Left colon (tissue), 2 donors: ENCODE measurements at regions not wholly inside any gene's neighbourhood (a gene's known extent, or its start where the extent isn't known, plus 50 kb on each side); places are given as distances from the start of the nearest gene placed in this dataset.
"Not testable (repeated sequence)": the region's sequence is repeated elsewhere in the genome, so short reads cannot be mapped to it uniquely, and the experiment has no call there.

Source experiments
- ATAC-seq: fragments of 200-7000 bp; cut with Tn5 transposase; one replicate; pipeline ENCODE4 v1.9.1; 2020; ENCODE audit warnings: mild to moderate bottlenecking, moderate library complexity
- DNase-seq, 2 donors: peaks; one replicate each; pipeline ENCODE4 v3.0.0-alpha.2; 2020
- intact Hi-C, 2 donors: fragments of 100-400 bp; cut with DNase I in 1 of 2; cut with micrococcal nuclease in 1 of 2; formaldehyde crosslinking; loops; one replicate each; pipeline versions ENCODE4 v1.11.2 to v1.14.0; 2022; cut with DNase I, micrococcal nuclease
- donor health status: DM: no; HTN: no; CAD: no.
- donor health status: DM: yes; HTN: yes; CAD: no.

DNA sequence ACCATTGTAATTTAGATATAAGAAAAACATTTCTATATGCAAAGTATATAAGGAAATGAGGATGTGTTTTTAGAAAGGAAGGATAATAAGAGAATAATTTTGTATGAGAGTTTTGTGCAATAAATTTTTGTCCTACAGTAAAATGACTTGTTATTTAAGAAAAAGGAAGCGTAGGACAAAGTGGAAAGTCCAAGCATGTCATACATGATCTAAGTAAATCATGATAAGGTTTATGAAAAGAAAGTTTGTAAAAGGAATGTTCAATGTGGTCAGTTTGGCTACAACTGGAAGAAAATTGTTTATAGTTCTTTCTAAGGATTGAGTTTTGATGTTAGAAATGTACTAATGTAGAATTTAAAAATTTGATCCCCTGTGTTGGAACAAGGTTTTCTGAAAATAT lies 222.3 kb downstream of the KATNAL1 start:
- no peak for ATAC-seq
- DNase-seq: no peak
- intact Hi-C loops: no loop called here

- intact Hi-C loops: no loop called here
- DNase-seq (no peak), ATAC-seq (no peak)
Measured at GRCh38 chr13:30082391-30082790, 225.0 kb downstream of the KATNAL1 start.

- ATAC-seq: no peak
- intact Hi-C loops: no loop called here
- DNase-seq: no peak
Measured at GRCh38 chr13:30081331-30081730, 226.0 kb downstream of the KATNAL1 start.

DNA sequence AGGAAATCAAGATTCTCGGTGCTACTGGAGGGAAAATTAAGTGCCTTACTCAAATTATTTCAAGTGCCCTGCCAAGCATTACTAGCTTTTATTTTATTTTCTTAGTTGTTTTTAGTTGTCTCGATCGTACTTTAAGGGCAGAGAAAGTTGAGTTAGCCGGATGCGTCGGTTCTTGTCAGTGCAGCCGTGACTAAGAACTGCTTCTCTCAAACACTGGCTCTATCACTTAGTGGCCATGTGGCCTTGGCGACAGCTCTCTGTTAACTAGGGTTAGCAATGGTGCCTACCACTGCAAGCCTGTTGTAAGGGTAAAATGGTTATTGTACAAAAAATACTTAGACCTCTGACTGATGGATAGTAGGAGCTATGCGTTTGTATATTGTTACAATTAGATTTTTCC lies 227.8 kb downstream of the KATNAL1 start:
- DNase-seq (no peak), ATAC-seq (no peak)
- intact Hi-C loops: no loop called here

GRCh38 chr13:30078059-30078458 lies 227.6 kb upstream of the UBL3 start:
- ATAC-seq (no peak), DNase-seq (no peak)
- intact Hi-C loops: no loop called here

DNA sequence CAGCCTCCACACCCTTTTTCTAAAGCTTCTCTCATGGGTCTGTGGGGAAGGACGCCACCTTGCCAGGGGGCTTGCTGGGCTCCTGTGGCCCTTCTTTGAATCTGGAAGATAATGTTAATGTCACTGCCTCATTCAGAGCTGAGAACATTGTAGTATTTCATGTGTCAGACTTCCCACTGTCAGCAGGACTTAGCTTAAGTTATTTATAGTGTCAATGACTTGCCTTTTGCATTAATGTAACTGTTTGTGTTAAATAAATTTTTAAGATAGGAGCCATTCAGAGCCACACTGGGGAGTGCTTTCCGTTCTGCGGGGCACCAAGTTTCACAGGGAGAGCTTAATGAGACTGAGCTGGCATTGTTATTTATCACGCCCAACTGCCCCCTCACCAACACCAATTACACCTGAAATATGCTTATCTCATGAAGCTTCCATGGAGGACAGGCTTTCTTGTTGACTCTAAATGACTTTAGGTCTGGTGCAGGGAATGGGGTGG lies 226.9 kb upstream of the UBL3 start:
- DNase-seq (no peak), ATAC-seq (no peak)
- intact Hi-C loops: no loop called here

GRCh38 chr13:30074955-30075614 lies 224.7 kb upstream of the UBL3 start:
- intact Hi-C loops: no loop called here
- DNase-seq: no peak
- no peak for ATAC-seq

- intact Hi-C loops: no loop called here
- DNase-seq: no peak
- no peak for ATAC-seq
Measured at GRCh38 chr13:30074431-30074830, 224.0 kb upstream of the UBL3 start.

GRCh38 chr13:30072818-30073186 lies 222.4 kb upstream of the UBL3 start:
- DNase-seq (no peak), ATAC-seq (peak; percentile 29)
- intact Hi-C loops: no loop called here

DNA sequence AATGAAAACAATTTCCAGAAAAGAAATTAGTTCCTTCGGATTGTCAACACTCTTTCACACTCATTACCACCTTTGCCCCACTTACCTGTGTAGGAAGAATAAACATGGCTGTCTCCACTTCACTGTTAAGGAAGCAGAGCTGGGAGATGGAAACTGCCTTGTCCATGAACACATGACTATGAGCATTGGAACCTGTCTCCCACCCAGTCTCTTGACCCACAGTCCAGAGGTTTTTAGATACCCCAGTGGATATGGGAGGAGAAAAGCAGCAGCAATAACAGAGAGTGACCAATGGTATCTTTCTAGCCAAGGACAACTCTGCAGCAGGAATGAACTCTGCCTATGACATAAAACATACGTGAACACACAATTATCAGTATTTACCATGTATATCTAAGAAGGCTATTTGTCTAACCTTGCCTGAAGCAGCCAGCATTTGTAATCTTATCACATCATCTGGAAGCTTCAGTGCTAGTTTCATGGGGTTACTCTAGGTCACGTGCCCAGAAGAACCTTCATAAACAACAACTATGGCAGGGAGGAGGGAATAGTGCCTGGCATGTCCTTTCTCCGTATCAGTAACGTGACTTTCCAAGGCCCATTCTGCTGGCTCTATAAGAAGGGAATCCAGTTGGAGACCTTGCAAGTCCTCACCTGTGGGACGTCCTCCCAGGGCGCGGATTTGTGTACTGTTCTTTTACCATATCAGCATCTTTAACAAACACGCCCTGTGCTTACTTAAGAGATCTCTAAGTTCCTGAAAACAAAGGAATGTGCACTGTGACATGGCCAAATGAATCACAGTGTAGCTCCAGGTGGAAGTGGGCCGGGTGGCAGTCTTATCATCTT lies 221.8 kb upstream of the UBL3 start:
- intact Hi-C loops: no loop called here
- peak; percentile 96 for ATAC-seq
- DNase-seq: peak; percentile 41 to 90

- intact Hi-C loops: no loop called here
- no peak for DNase-seq
- no peak for ATAC-seq
Measured at GRCh38 chr13:30065181-30065580, 214.8 kb upstream of the UBL3 start.

- DNase-seq (no peak), ATAC-seq (no peak)
- intact Hi-C loops: no loop called here
Measured at GRCh38 chr13:30063892-30064291, 213.5 kb upstream of the UBL3 start.

- intact Hi-C loops: no loop called here
- no peak for ATAC-seq
- DNase-seq: no peak
Measured at GRCh38 chr13:30061217-30061616, 210.8 kb upstream of the UBL3 start.

DNA sequence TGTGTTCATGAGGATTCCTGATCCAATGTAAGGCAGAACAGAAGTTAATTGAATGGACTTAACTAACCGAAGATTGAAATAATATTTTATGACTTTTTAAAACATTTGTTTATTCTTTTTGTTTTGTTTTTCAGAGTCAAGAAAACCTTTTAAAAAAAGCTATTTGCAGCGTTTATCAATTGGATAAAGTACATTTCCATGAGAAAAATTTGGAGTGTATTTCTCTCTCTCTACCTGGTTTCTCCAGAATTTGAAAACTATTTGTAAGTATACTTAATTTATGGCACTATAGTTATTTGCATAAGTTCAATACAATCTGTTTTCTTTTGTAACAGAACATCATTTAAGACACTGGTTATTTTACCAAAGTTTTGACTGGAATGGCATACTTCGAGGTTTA lies 208.0 kb upstream of the UBL3 start:
- ATAC-seq (no peak), DNase-seq (no peak)
- intact Hi-C loops: no loop called here

- ATAC-seq, intact Hi-C loops, DNase-seq: not testable (repeated sequence)
Measured at GRCh38 chr13:30054546-30054945, 204.1 kb upstream of the UBL3 start.

GRCh38 chr13:30053939-30054338 lies 203.5 kb upstream of the UBL3 start:
- ATAC-seq (no peak), DNase-seq (no peak)
- intact Hi-C loops: no loop called here

DNA sequence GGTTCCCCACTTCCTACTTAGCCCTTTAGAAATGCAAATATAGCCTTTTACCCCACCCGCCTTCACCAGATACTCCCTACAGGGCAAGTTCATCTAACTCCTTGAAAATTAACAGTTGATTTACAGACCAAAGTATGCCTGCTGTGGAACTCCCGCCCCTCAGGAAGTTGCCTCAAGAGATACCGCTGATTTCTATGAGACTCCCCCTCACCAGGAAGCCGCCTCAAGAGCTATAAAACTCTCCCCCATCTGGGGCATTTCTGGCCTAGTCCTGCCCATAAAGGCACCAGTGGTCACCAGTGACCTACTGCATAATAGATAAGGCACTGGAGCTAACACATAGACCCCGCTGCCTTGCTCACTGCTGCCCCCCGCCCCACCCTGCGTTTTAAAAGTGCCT lies 201.7 kb upstream of the UBL3 start:
- ATAC-seq: no peak
- DNase-seq: no peak
- intact Hi-C loops: no loop called here

DNA sequence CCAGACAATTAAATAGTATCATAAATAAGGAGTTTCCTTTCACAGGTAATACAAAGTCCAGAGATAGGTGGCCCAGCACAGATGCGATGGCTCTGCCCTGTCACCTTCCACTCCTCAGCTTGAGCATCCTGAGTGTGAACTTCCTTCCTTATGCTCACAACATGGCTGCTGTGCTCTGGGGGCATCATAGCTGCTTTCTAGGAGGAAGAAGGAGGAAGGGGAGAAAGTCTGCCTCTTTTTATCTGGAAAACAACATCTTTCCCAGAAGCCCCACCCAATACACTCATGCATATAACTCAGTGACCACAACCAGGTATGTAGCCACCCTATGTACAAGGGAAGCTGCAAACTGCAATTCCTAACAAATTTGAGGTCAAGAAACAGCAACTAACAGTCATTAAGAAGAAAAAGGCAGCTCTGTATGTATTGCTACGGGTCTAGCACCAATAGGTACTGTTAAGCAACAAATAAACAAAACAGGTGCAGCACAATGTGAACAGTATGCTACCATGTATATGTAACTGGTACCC lies 201.2 kb upstream of the UBL3 start:
- ATAC-seq: no peak
- DNase-seq: no peak
- intact Hi-C loops: no loop called here

GRCh38 chr13:30049692-30050091 lies 199.3 kb upstream of the UBL3 start:
- intact Hi-C loops: no loop called here
- no peak for ATAC-seq

GRCh38 chr13:30047154-30047874 lies 196.9 kb upstream of the UBL3 start:
- no peak for ATAC-seq
- intact Hi-C loops: no loop called here
- DNase-seq: no peak

More at GRCh38 chr13:30049692-30050091, 199.3 kb upstream of the UBL3 start:
- no peak for DNase-seq
